ENCODE measurements at regions not wholly inside any gene's neighbourhood (a gene's known extent, or its start where the extent isn't known, plus 50 kb on each side); places are given as distances from the start of the nearest gene placed in this dataset.

GRCh38 chr4:41359836-41360213, 103.1 kb downstream of the UCHL1 start:
- TF ChIP-seq ZBTB7A (IDR thresholded peaks at IDR 0.05; ENCODE audit: low read depth): no peak
- no peak for TF ChIP-seq TEAD4 (IDR thresholded peaks at IDR 0.05)
- no peak for TF ChIP-seq USF1 (IDR thresholded peaks at IDR 0.05)
- TF ChIP-seq EGR1 (IDR thresholded peaks at IDR 0.05): no peak
- TF ChIP-seq REST (IDR thresholded peaks at IDR 0.05; ENCODE audit: low read depth): no peak
- no peak for TF ChIP-seq CEBPB (IDR thresholded peaks at IDR 0.05)
- TF ChIP-seq YY1 (IDR thresholded peaks at IDR 0.05; ENCODE audit: low read depth): no peak
- TF ChIP-seq EP300 (IDR thresholded peaks at IDR 0.05; ENCODE audit: borderline replicate concordance): no peak
- TF ChIP-seq TAF1 (IDR thresholded peaks at IDR 0.05; ENCODE audit: low read depth): no peak
- TF ChIP-seq FOXM1 (IDR thresholded peaks at IDR 0.05; ENCODE audit: borderline replicate concordance, low read depth): no peak
- no peak for TF ChIP-seq TCF12 (IDR thresholded peaks at IDR 0.05; ENCODE audit: low read depth)

GRCh38 chr4:41360214-41360920, 103.6 kb downstream of the UCHL1 start:
- TF ChIP-seq USF1 (IDR thresholded peaks at IDR 0.05) (no peak), RAD21 (IDR thresholded peaks at IDR 0.05; ENCODE audit: low read depth) (no peak), EP300 (IDR thresholded peaks at IDR 0.05; ENCODE audit: borderline replicate concordance) (no peak), YY1 (IDR thresholded peaks at IDR 0.05; ENCODE audit: low read depth) (no peak), EGR1 (IDR thresholded peaks at IDR 0.05) (peak; percentile 29; the same call in 1 of the 2 replicates), TAF1 (IDR thresholded peaks at IDR 0.05; ENCODE audit: low read depth) (0 out of 2 replicates have a peak, but pooled peaks have one; percentile 22), TCF12 (IDR thresholded peaks at IDR 0.05; ENCODE audit: low read depth) (no peak), CEBPB (IDR thresholded peaks at IDR 0.05) (no peak), NFIC (IDR thresholded peaks at IDR 0.05) (no peak; the same call in 1 of the 2 replicates), TEAD4 (IDR thresholded peaks at IDR 0.05) (no peak), ZBTB7A (IDR thresholded peaks at IDR 0.05; ENCODE audit: low read depth) (peak; percentile 57; the same call in 1 of the 2 replicates)

GRCh38 chr4:41360921-41361793, 104.4 kb downstream of the UCHL1 start:
- peak; percentile 13; the same call in 1 of the 2 replicates for TF ChIP-seq MAX (IDR thresholded peaks at IDR 0.05)
- TF ChIP-seq NFIC (IDR thresholded peaks at IDR 0.05): no peak; the same call in 1 of the 2 replicates
- peak; percentile 10; the same call in 1 of the 2 replicates for TF ChIP-seq TCF12 (IDR thresholded peaks at IDR 0.05; ENCODE audit: low read depth)
- peak; percentile 87 for TF ChIP-seq ZBTB7A (IDR thresholded peaks at IDR 0.05; ENCODE audit: low read depth)
- TF ChIP-seq USF1 (IDR thresholded peaks at IDR 0.05): no peak
- TF ChIP-seq TAF1 (IDR thresholded peaks at IDR 0.05; ENCODE audit: low read depth): no peak
- TF ChIP-seq CEBPB (IDR thresholded peaks at IDR 0.05): no peak
- no peak for TF ChIP-seq REST (IDR thresholded peaks at IDR 0.05; ENCODE audit: low read depth)
- TF ChIP-seq FOXM1 (IDR thresholded peaks at IDR 0.05; ENCODE audit: borderline replicate concordance, low read depth): no peak
- TF ChIP-seq RAD21 (IDR thresholded peaks at IDR 0.05; ENCODE audit: low read depth): no peak
- TF ChIP-seq YY1 (IDR thresholded peaks at IDR 0.05; ENCODE audit: low read depth): no peak
- peak; percentile 9; the same call in 1 of the 2 replicates for TF ChIP-seq EGR1 (IDR thresholded peaks at IDR 0.05)
- TF ChIP-seq EP300 (IDR thresholded peaks at IDR 0.05; ENCODE audit: borderline replicate concordance): no peak
- no peak for TF ChIP-seq CREB1 (IDR thresholded peaks at IDR 0.05; ENCODE audit: low read depth)
- no peak for TF ChIP-seq TEAD4 (IDR thresholded peaks at IDR 0.05)

GRCh38 chr4:41361794-41362526, 105.2 kb downstream of the UCHL1 start:
- TF ChIP-seq ZBTB7A (IDR thresholded peaks at IDR 0.05; ENCODE audit: low read depth) (no peak), CEBPB (IDR thresholded peaks at IDR 0.05) (no peak)
